ENCODE measurements at regions not wholly inside any gene's neighbourhood (a gene's known extent, or its start where the extent isn't known, plus 50 kb on each side); places are given as distances from the start of the nearest gene placed in this dataset.
A peak's percentile ranks its signal among the peaks of the same experiment; 100 is the strongest.

DNA sequence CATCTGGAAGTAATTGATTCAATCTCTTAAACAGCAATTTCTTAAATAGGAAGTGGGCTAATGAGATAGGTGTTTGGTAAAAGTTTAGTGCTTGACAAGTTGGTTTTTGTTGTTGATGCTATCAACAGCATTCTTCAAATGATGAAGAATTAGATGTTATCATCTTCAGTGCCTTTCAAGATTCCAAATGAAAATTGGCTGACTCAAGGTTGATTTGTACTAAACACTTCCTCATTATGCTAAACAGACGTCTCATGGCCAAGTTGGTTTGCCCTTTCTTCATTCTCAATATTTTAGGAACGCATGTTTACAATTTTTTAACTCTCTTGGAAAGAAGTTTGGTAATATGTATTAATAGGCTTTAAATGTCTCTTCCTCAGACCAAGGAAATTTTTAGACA lies 86.0 kb downstream of the MID1IP1 start:
- DNase-seq (ENCODE audit: low read depth), result no peak

DNA sequence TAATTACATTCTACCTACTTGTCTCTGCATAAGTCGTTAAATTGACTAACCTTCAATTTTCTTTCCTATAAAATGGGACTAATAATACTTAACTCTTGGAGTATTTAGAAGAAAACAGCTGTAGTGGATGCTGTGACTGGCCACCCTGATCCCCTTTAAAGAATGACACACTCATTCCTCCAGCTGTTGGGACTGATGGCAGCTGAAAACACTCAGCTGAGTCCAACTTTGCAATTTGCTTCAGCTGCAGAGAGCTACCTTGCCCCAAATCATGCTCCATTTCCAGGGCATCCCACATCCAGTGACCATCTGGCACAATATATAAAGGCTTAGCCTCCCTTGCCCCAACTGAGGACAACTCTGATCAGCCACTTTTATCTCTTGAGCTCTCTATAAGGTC lies 89.1 kb downstream of the MID1IP1 start:
- no peak for DNase-seq (ENCODE audit: low read depth)

DNA sequence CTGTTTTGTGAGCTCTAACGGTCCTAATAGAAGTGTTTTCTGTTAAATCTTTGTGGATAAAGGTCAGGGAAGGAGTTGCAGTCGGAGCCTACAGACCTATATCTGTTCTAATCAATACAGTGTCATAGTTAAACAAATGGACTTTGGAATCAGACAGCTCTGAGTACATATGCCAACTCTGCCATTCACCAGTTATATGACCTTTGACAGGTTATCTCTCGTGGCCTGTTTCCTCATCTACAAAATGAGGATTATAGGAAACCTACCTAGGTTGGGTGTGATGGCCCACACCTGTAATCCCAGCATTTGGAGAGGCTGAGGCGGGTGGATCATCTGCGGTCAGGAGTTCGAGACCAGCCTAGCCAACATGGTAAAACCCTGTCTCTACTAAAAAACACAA lies 89.7 kb downstream of the MID1IP1 start:
- DNase-seq (ENCODE audit: low read depth), result no peak

DNA sequence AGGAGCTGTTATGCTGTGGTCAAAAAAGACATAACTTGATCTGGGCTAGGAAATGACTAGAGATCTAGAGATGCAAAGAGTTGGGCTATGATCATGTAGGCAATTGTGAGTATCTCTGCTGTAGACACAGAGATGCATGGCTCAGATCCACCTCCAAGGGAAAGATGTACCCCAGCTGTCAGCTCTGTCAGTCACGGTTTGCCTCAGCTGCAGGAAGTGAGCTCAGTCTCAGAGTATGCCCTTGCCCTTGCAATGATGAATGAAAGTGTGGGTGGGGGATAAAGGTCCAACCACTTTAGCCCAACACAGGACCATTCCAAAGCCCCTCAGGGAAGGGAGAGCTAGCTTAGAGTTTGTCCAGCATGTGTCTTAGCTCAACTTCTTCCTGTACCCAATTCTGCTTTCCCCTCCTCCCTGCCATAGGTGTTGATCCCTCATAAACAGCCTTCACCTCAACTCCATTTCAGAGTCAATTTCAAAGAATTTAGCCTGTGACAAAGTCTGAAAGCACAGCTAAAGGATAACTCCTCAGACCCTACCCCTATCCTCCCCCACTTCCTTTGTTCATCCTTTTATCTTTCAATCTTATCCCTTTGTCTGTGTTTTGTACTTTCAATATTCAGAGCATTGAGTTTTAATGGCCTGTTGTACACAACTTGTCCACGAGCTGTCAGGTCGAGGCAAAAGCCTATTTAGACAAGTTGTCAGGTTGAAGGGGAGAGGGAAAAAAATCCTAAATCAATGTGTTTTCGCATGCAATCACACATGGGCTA lies 90.6 kb downstream of the MID1IP1 start:
- DNase-seq (ENCODE audit: low read depth), result peak; percentile 64

DNA sequence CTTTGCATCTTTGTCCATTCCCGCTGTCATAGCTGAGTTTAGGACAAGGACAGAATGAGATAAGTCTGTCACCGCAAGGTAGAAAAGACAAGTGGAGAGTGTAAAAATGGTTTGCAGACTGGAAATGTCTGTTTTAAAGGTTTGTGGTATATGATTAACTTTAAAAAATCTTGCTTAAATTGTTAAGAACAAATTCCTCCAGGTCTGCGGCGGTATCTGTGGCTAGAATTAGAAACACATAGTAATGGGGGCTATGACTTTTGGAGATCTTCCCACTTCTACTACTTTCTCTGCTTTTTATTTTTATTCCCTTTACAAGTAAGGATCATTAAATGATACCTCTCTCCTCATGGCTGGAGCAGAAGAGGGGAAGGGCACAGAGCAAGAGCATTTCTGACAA lies 92.2 kb downstream of the MID1IP1 start:
- peak; percentile 46 for DNase-seq (ENCODE audit: low read depth)

DNA sequence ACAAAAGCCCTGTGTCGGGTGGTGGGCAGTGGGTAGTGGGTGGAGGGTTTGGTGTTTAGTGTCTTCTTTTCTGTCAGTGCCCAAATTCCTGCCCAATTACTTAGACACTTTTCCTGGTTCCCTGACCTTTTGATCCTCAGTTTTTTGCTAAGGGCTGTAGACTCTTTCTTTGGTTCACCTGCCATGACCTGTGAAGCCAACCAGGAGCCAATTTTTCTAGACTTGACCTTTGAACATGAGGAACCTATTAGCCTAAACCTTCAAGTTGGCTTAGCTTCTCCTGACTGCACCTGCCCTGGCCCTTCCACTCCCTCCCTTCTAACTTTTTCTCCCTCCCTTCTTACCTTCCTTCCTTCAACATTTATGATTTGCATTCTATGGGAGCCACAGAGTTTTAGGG lies 94.5 kb downstream of the MID1IP1 start:
- no peak for DNase-seq (ENCODE audit: low read depth)

DNA sequence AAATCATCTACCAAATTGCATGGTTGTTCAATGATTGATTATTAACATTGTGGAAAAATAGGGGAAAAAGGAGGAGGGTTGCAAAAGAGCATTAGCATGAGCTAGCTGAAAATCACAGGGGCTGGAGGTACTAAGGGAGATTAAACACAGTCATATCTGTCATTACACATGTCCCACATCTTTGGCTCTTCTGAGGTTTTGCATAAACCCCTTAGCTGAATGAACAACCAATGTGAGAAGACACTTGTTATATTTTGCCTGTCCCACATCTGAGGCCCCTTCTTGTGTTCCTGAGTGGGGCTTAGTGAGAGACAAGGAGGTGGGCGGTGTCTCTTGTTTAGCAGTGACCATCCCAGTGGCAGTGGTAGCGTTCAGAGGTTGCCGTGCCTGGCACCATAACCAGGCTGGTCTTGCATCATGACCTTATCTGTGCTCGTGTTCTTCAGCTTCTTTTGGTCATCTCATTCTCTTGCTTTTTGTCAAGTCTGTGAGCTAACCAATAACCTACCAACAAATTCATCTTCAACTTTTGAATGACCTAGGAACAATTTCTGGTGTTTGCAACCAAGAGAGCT lies 95.6 kb downstream of the MID1IP1 start:
- DNase-seq (ENCODE audit: low read depth), result no peak

DNA sequence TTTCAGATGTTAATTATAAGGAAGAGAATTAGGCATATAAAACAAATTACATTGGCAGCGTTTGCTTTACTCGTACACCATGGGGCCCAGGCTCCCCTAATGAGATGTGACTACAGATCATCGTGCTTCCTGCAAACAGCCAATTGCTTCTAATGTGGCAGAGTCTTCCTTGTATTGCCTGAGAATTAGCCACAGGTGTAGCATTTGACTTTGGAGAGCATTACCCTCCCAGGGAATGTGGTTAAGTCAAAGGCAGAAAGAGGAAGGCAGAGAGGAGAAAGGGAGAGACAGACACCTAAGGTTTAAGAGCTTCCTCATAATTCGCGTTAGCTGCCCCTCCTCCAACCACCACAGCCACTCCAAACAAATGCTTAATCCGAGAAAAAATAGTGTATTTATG lies 97.0 kb downstream of the MID1IP1 start:
- DNase-seq (ENCODE audit: low read depth), result no peak

DNA sequence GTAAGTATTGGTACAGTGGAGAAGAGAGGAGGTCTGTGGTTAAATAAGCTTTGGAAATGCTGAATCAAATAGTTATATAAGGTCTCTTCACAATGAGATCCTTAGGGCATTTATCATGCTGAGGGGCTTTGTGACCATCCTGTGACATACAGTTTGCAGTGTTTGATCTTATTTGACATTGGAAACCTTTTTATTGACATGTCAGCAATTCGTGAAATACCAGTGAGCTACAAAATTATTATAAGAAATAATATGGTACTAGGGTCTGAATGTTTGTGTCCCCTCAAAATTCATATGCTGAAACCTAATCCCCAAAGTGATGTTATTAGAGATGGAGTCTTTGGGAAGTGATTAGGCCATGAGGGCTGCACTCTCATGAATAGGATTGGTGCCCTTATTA lies 98.4 kb downstream of the MID1IP1 start:
- DNase-seq (ENCODE audit: low read depth), result no peak

DNA sequence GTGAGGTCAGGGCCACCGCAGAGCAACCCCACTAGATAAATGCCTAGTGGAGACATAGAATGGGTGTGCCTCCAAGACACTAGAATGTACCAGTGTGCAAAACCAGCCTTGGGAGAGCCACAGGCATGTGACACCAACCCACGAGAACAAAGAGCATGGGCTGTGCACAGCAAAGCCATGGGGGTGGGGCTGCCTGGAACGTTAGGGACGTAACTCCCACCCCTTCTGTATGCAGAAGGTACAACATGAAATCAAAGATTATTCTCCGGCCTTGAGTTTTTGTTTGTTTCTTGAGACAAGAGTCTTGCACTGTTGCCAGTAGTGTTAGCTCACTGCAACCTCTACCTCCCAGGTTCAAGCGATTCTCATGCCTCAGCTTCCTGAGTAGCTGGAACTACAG lies 99.5 kb downstream of the MID1IP1 start:
- DNase-seq (ENCODE audit: low read depth), result no peak

DNA sequence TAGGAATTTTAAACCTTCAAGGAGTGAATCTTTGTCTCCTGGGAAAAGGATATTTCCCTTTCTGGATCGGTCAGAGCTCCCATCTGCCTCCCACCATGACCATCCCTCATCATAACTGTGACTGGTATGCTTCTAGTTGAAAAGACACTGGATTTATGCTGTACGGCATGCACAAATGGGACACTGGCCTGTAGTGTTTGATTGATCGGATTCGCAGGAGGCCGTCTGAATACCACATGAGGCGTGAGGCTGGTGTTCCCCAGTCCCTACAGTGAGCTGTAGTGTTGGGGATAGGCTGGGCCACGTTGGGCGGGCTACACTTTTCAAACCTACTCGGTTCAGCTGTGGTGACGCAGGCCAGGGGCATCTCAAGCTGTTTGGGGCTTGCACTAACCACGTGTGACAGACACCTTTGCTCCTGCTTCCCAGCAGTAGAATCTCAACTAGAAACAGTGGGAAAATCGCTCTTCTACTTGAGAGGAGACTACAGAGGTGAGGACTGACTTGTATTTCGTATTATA lies 101.8 kb downstream of the MID1IP1 start:
- DNase-seq (ENCODE audit: low read depth), result no peak

DNA sequence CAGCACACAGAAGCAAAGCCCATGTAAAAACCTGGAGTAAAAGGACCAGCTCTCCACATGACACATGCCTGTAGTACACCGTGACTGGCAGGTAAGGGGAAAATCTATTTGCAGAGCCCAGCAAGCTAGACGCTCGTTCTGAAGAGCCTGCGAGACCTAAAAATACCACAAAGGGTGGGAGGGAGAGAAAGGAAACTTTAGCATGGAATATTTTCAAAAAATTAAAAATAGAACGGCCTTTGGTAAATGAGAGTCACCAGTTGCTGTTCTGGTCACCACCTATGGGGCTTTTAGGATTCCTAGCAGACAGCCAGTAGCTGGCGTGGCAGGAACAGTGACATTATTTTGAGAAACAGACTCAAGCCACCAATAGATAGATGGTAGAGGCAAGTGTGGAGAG lies 115.5 kb downstream of the MID1IP1 start:
- no peak for DNase-seq (ENCODE audit: low read depth)

DNA sequence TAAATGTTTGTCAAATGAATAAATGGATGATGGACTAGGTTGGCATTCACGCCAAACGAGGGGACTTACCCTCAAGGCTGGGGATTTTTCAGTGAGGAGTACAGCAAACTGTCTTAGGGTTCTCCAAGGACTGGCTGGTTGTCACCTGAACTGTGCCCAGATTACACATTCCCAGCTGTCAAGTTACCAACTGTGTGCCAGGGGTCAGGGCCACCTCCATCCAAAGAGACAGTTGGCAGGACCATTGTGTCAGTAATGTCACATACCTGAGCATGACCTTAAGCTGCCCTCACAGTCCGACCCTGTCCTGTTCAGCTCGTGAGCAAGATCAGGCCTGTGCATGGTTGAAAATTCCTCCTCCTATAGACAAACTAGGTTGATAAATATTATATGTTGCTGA lies 116.7 kb downstream of the MID1IP1 start:
- DNase-seq (ENCODE audit: low read depth), result no peak

DNA sequence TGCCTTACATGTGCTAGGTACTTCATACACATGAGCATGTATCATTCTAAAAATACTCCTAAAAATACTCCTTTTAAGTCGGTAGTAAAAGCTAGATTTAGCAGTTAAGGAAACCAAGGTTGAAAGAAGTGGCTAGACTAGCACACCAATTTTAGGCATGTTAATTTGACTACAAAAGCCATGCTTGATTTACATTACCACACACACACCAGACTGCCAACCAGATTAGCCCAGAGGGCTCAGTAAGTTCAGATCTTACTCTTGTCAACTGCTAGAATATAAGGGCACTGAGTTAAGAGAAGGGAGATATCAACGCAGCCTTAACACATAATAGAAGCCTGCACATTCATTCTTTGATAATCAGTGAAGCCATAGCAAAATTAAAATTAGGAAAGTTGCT lies 117.9 kb downstream of the MID1IP1 start:
- no peak for DNase-seq (ENCODE audit: low read depth)

DNA sequence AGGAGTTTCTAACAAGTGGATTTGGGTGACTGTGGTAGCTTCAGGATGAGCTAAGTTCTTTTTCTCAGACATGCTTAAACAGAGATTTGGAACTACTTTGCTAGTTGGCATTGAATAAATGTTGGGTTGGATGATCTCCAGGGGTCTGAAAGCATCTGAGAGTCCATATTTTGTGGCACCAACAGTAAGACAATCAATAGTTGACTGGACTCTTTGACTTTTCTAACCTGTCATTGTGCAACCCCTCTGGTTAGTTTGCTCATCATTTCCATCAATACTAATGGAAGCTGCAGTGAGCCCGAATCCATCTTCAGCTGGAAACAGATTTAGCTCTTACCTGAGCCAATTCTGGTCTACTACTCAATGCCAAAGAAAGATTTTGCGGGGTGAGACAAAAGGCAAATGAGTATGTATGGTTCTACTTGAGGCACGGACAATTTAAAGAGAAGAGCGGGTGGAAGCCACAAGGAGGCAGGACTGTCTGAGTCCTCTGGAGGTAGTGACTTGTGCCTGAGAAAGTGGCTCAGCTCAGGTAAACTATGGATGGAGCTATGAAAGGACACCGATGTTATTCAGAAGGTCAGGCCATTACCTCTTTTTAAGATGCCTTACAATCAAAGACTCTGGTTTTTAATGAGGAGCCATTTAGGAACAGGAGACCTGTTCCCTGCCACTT lies 118.7 kb downstream of the MID1IP1 start:
- DNase-seq (ENCODE audit: low read depth), result no peak

DNA sequence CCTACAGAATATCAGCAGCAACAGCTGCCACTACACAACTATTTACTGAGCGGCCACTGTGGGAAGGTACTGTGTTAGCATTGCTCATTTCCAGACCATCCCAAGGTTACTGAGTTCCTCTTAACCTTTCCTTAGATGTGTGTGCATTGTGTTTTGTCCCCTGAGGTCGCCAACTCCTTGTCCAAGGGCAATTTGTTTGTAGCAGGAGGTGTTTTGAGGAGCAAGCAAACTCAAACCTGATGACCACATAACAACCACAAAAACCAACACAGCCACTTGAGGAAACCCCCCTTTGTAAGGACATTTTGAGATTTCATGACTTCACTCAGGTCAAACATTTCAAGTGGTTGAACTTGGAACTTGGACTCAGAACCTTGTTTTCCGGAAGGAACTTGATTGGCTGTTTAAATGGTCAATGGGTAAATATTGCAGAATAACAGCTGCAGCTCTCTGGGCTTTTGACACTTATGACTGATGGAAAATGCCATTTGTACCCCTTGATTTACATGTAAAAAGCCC lies 122.3 kb downstream of the MID1IP1 start:
- DNase-seq (ENCODE audit: low read depth), result no peak

DNA sequence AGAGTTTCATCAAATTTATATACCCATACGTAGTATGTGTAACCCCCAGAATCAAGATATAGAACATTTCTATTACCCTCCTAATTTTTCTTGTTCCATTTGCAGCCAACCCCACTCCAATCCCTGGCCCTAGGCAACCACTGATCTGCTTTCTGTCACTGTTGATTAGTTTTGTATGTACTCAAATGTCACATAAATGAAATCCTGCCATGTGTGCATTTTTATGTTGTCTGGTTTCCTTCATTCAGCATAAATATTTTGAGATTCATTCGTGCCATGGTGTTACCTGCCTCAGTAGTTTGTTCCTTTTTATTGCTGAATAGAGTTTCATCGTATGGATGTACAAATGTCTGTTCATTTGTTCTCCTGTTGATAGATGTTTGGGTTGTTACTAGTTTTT lies 126.3 kb downstream of the MID1IP1 start:
- DNase-seq (ENCODE audit: low read depth), result no peak

DNA sequence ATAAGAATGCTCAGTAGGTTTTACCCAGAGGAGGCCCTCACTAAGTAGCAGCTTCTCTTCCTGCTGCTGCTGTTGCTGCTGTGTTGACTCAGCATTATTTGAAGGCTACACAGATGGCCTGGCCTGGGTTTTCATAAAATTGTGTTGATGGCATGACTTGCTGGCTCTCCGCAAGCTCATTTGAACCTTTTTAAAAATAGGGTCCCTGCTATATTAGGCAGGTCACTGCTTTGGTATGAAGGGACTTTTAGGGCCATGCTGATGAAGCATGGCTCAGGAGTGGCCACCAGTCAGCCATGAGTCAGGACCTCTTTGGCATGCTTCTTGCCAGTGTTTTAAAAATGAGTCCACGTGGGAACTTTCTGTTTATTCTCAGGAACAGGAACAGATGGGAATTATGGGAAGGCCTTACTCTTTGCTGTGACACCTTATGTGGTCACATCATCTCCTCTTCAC lies 128.7 kb downstream of the MID1IP1 start:
- DNase-seq (ENCODE audit: low read depth), result peak; percentile 82

DNA sequence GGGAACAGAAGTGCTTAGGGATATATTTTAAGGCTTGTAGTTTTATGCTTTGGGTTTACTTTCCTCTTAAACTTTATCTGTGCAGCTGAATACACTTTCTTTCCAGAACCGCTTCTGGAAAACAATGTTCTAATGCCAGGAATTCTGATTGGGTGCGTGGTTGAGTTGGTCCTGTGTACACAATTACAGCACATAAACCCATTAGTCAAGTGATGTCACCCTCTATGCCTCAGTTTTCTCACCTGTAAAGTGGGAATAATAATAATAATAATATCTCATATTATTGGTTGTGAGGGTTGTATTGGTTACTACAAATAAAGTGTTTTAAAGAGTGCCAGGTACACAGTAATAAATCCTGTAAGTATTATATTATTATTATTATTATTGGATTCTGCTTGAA lies 129.2 kb downstream of the MID1IP1 start:
- no peak for DNase-seq (ENCODE audit: low read depth)

DNA sequence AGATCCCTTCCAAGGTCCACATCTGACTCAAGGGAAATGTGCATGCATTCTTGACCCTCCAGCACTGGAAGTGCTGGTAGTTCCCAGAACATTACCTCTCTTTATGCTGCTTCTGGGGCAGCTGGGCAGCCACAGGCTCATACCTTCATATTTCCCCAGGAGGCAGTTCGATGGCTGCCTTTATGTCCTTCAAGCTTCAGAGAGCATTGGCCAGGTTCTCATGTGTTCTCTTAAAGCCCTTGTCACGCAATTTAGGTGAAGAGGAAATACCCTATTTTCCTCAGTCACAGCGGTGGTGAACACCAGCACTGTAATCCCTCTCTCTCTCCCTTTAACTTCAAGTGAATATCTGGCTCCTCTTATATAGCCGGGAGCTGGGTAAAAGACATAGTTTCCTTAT lies 134.3 kb downstream of the MID1IP1 start:
- DNase-seq (ENCODE audit: low read depth), result no peak

DNA sequence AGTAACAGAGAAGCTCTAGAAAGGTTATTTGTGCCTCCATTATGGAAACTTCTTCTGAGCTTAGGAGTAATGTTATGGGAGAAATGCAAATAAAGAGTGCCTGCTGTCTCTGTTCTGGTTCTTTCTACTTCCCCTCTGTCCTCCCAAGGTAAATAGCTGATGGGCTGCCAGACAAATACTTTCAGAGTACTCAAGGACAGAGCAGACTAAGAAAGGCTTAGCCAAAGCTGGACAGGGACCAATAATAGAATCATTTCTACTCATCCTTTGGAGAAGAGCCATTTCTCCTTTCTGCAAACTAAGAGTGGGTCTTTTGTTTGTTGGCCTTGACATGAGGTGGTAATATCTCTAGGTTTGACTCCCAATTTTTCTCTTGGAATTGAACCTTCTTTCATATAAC lies 136.1 kb downstream of the MID1IP1 start:
- DNase-seq (ENCODE audit: low read depth), result no peak

DNA sequence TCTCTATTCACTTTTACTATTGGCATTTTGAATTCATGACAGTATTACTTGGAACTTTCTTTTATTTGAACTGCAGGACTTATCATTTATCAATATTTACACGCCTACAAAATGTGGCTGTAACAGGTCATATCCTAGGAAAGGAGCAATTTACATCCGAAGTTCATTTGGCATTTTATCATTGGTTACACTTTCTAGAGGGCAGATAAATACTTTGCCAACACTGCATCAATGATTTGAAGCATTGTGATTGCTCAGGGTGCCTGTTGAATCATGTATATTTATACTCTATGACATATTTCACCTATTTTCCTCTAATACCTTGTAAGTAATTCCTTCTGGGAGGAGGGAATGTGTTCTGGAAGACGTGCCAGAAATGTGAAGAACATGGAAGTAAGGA lies 136.7 kb downstream of the MID1IP1 start:
- no peak for DNase-seq (ENCODE audit: low read depth)

DNA sequence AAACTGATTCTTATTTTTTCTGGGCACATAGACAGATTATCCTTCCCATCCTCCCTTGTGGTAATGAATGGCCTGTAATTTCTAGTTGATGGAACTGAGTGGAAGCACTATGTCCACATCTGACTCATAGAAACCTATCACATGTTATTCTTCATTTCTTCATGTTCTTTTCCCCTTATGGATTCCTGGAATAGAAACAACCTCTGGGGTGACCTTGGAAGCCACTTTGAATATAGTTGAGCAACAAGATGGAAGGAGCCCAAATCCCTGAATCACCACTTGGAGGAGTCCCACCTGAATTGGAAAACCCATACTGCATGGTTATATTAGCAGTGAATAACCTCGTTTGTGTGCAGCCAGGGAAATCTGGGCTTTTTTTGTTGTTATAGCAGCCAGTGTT lies 137.8 kb downstream of the MID1IP1 start:
- DNase-seq (ENCODE audit: low read depth), result peak; percentile 3

Measured in EH (cell line).